ENCODE measurements at regions not wholly inside any gene's neighbourhood (a gene's known extent, or its start where the extent isn't known, plus 50 kb on each side); places are given as distances from the start of the nearest gene placed in this dataset.

GRCh38 chr18:46314011-46314410, 209.8 kb downstream of the HAUS1 start:
- no peak for TF ChIP-seq CTCF (IDR thresholded peaks at IDR 0.05)
- TF ChIP-seq EZH2 (IDR thresholded peaks at IDR 0.05; ENCODE audit: borderline replicate concordance, insufficient read depth, low read depth, low read length, poor library complexity, severe bottlenecking): no peak

Data from B cell (primary cell).